ENCODE measurements at regions not wholly inside any gene's neighbourhood (a gene's known extent, or its start where the extent isn't known, plus 50 kb on each side); places are given as distances from the start of the nearest gene placed in this dataset.

GRCh38 chr17:45719335-45720071 lies 64.6 kb upstream of the CRHR1 start:
- peak; percentile 33 for TF ChIP-seq CTCF (IDR thresholded peaks at IDR 0.05)
- Mint-ChIP-seq H3K27me3 (ENCODE audit: low read depth, poor library complexity) (peaks cover 61% of the 10 kb centered on the region), H3K4me1 (no peaks in the 10 kb centered on the region), H3K36me3 (ENCODE audit: low read depth) (no peaks in the 10 kb centered on the region), H3K27ac (no peak overlapping the region), H3K9me3 (peaks cover 4% of the 10 kb centered on the region), H3K4me3 (no peak overlapping the region)
- no peak for DNase-seq

GRCh38 chr17:45720386-45720785 lies 63.7 kb upstream of the CRHR1 start:
- Mint-ChIP-seq H3K36me3 (ENCODE audit: low read depth) (no peaks in the 10 kb centered on the region), H3K27me3 (ENCODE audit: low read depth, poor library complexity) (peaks cover 67% of the 10 kb centered on the region), H3K4me3 (no peak overlapping the region), H3K27ac (no peak overlapping the region), H3K4me1 (no peaks in the 10 kb centered on the region), H3K9me3 (peaks cover 9% of the 10 kb centered on the region)
- no peak for DNase-seq
- TF ChIP-seq CTCF (IDR thresholded peaks at IDR 0.05) = no peak

- peak; percentile 40 for TF ChIP-seq CTCF (IDR thresholded peaks at IDR 0.05)
- H3K9me3 Mint-ChIP-seq = peaks cover 14% of the 10 kb centered on the region
- peaks cover 77% of the 10 kb centered on the region for H3K27me3 Mint-ChIP-seq (ENCODE audit: low read depth, poor library complexity)
- peak; percentile 50 for DNase-seq
- H3K4me3 Mint-ChIP-seq = no peak overlapping the region
- H3K27ac Mint-ChIP-seq = no peak overlapping the region
- no peaks in the 10 kb centered on the region for H3K36me3 Mint-ChIP-seq (ENCODE audit: low read depth)
- H3K4me1 Mint-ChIP-seq = no peaks in the 10 kb centered on the region
These were observed 62.0 kb upstream of the CRHR1 start for GRCh38 chr17:45722161-45722560.

GRCh38 chr17:45729294-45729907 lies 54.7 kb upstream of the CRHR1 start:
- DNase-seq = no peak
- Mint-ChIP-seq H3K4me1 (no peaks in the 10 kb centered on the region), H3K4me3 (no peak overlapping the region), H3K36me3 (ENCODE audit: low read depth) (no peaks in the 10 kb centered on the region), H3K27ac (no peak overlapping the region), H3K27me3 (ENCODE audit: low read depth, poor library complexity) (peaks cover 65% of the 10 kb centered on the region), H3K9me3 (peaks cover 30% of the 10 kb centered on the region)
- TF ChIP-seq CTCF (IDR thresholded peaks at IDR 0.05) = no peak

- H3K4me3 Mint-ChIP-seq = no peak overlapping the region
- no peaks in the 10 kb centered on the region for H3K4me1 Mint-ChIP-seq
- peaks cover 26% of the 10 kb centered on the region for H3K9me3 Mint-ChIP-seq
- H3K27ac Mint-ChIP-seq = no peak overlapping the region
- TF ChIP-seq CTCF (IDR thresholded peaks at IDR 0.05) = no peak
- H3K36me3 Mint-ChIP-seq (ENCODE audit: low read depth) = no peaks in the 10 kb centered on the region
- DNase-seq = no peak
- peaks cover 63% of the 10 kb centered on the region for H3K27me3 Mint-ChIP-seq (ENCODE audit: low read depth, poor library complexity)
These were observed 53.9 kb upstream of the CRHR1 start for GRCh38 chr17:45730192-45730591.

- peaks cover 22% of the 10 kb centered on the region for H3K9me3 Mint-ChIP-seq
- peaks cover 58% of the 10 kb centered on the region for H3K27me3 Mint-ChIP-seq (ENCODE audit: low read depth, poor library complexity)
- H3K4me1 Mint-ChIP-seq = no peaks in the 10 kb centered on the region
- H3K27ac Mint-ChIP-seq = no peak overlapping the region
- DNase-seq = no peak
- no peak overlapping the region for H3K4me3 Mint-ChIP-seq
- no peaks in the 10 kb centered on the region for H3K36me3 Mint-ChIP-seq (ENCODE audit: low read depth)
- TF ChIP-seq CTCF (IDR thresholded peaks at IDR 0.05) = no peak
These were observed 52.7 kb upstream of the CRHR1 start for GRCh38 chr17:45731459-45731858.
